ENCODE measurements at regions not wholly inside any gene's neighbourhood (a gene's known extent, or its start where the extent isn't known, plus 50 kb on each side); places are given as distances from the start of the nearest gene placed in this dataset.

- no peak overlapping the region for H3K27ac ChIP-seq
Measured at GRCh38 chr10:57785068-57785467, 482.6 kb downstream of the IPMK start.

GRCh38 chr10:57776688-57777432 is 490.8 kb downstream of the IPMK start:
- TF ChIP-seq ZFX (IDR thresholded peaks at IDR 0.05) (no peak), CTCF (conservative IDR thresholded peaks at IDR 0.05) (no peak)

More at GRCh38 chr10:57785068-57785467, 482.6 kb downstream of the IPMK start:
- TF ChIP-seq CTCF (conservative IDR thresholded peaks at IDR 0.05) (no peak), ZFX (IDR thresholded peaks at IDR 0.05) (no peak)

GRCh38 chr10:57775250-57775649 is 492.4 kb downstream of the IPMK start:
- H3K27ac ChIP-seq = no peak overlapping the region
- TF ChIP-seq CTCF (conservative IDR thresholded peaks at IDR 0.05) (no peak), ZFX (IDR thresholded peaks at IDR 0.05) (no peak)

More at GRCh38 chr10:57776688-57777432, 490.8 kb downstream of the IPMK start:
- no peak overlapping the region for H3K27ac ChIP-seq

- TF ChIP-seq ZFX (IDR thresholded peaks at IDR 0.05) (no peak), CTCF (conservative IDR thresholded peaks at IDR 0.05) (no peak)
Measured at GRCh38 chr10:57769298-57769697, 498.4 kb downstream of the IPMK start.

GRCh38 chr10:57759777-57760176 is 507.9 kb downstream of the IPMK start:
- TF ChIP-seq CTCF (conservative IDR thresholded peaks at IDR 0.05) (no peak), ZFX (IDR thresholded peaks at IDR 0.05) (no peak)
- H3K27ac ChIP-seq = peak overlapping the region; percentile 24; the same call in 1 of the 2 replicates

More at GRCh38 chr10:57769298-57769697, 498.4 kb downstream of the IPMK start:
- no peak overlapping the region for H3K27ac ChIP-seq

GRCh38 chr10:57754803-57755202 is 512.9 kb downstream of the IPMK start:
- TF ChIP-seq CTCF (conservative IDR thresholded peaks at IDR 0.05) (no peak), ZFX (IDR thresholded peaks at IDR 0.05) (no peak)

GRCh38 chr10:57743711-57744110 is 524.0 kb downstream of the IPMK start:
- no peak overlapping the region for H3K27ac ChIP-seq
- TF ChIP-seq CTCF (conservative IDR thresholded peaks at IDR 0.05) (no peak), ZFX (IDR thresholded peaks at IDR 0.05) (no peak)

More at GRCh38 chr10:57754803-57755202, 512.9 kb downstream of the IPMK start:
- H3K27ac ChIP-seq = no peak overlapping the region; the same call in 1 of the 2 replicates
